ENCODE measurements at regions not wholly inside any gene's neighbourhood (a gene's known extent, or its start where the extent isn't known, plus 50 kb on each side); places are given as distances from the start of the nearest gene placed in this dataset.
A peak's percentile ranks its signal among the peaks of the same experiment; 100 is the strongest.

DNA sequence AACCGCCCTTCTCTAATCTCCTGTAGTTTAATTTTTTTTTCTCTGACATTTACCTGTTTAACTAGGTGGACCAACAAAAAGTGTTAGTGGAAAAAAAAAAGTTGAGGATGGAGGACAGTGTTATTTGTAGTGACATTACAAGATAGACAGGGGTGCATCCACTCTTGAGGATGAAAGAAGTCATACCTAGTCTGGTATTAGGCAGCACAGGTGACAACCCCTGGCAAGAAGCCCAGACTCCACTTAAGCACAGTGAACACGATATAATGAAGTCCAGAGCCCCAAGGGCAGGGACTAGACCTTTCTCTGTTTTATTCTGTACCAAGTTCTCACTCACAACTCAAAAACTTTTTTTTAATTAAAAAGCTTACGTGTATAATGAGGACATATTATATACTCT lies 268.4 kb downstream of the GPR37 start:
- DNase-seq (ENCODE audit: low read depth), result no peak

GRCh38 chr7:124489925-124490324 lies 275.7 kb downstream of the GPR37 start:
- DNase-seq (ENCODE audit: low read depth), result no peak

GRCh38 chr7:124489082-124489819 lies 276.3 kb downstream of the GPR37 start:
- DNase-seq (ENCODE audit: low read depth), result no peak

- no peak for DNase-seq (ENCODE audit: low read depth)
Measured at GRCh38 chr7:124482229-124482628, 283.4 kb downstream of the GPR37 start.

DNA sequence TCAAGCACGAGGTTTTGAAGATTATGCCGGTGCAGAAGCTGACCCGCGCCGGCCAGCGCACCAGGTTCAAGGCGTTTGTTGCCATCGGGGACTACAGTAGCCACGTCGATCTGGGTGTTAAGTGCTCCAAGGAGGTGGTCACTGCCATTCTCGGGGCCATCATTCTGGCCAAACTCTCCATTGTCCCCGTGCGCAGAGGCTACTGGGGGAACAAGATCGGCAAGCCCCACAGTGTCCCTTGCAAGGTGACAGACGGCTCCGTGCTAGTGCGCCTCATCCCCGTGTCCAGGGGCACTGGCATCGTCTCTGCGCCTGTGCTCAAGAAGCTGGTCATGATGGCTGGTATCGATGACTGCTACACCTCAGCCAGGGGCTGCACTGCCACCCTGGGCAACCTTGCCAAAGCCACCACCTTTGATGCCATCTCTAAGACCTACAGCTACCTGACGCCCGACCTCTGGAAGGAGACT lies 284.7 kb downstream of the GPR37 start:
- no peak for DNase-seq (ENCODE audit: low read depth)

GRCh38 chr7:124480036-124480820 lies 285.4 kb downstream of the GPR37 start:
- no peak for DNase-seq (ENCODE audit: low read depth)

DNA sequence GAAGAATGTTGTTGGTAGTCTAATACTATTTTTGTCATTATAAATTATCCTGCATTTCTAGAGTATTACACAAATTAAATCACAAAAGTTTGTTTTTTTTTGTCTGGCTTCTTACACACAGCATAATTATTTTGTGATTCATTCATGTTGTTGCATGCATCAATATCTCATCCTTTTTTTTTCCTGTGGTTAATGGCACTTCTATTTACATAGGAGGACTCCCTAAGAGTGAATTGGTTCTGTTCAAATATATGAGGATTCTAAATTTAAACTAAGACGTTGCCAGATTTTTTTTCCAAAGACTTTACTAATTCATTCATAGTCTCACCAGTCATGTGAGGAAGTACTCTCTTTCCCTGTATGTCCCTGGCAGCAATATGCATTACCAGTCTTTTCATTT lies 303.3 kb downstream of the GPR37 start:
- peak; percentile 55 for DNase-seq (ENCODE audit: low read depth)

GRCh38 chr7:124460555-124460954 lies 305.0 kb downstream of the GPR37 start:
- DNase-seq (ENCODE audit: low read depth), result no peak

GRCh38 chr7:124460056-124460450 lies 305.5 kb downstream of the GPR37 start:
- DNase-seq (ENCODE audit: low read depth), result no peak

- no peak for DNase-seq (ENCODE audit: low read depth)
Measured at GRCh38 chr7:124459101-124460055, 306.2 kb downstream of the GPR37 start.

GRCh38 chr7:124457841-124458240 lies 307.8 kb downstream of the GPR37 start:
- DNase-seq (ENCODE audit: low read depth), result peak; percentile 41

- no peak for DNase-seq (ENCODE audit: low read depth)
Measured at GRCh38 chr7:124456286-124456685, 309.3 kb downstream of the GPR37 start.

DNA sequence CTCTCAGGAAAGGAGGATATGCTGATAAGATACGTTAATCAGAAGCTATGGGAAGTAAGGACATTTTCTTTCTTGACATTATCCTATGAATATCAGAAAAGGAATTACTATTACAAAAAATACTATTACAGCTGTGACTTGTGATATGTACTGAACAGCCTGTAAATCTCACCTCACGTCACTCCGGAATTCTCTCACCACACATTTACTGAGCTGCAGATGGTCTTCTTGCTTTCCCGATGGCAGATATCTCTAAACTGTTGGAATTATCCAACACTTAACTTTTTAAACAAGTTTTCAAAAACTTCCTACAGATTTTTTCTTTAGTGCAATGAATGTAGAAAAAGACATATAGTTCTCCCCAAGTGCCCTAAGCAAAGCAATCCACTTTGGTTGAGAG lies 313.4 kb downstream of the GPR37 start:
- no peak for DNase-seq (ENCODE audit: low read depth)

- DNase-seq (ENCODE audit: low read depth), result no peak
Measured at GRCh38 chr7:124449896-124450295, 315.7 kb downstream of the GPR37 start.

DNA sequence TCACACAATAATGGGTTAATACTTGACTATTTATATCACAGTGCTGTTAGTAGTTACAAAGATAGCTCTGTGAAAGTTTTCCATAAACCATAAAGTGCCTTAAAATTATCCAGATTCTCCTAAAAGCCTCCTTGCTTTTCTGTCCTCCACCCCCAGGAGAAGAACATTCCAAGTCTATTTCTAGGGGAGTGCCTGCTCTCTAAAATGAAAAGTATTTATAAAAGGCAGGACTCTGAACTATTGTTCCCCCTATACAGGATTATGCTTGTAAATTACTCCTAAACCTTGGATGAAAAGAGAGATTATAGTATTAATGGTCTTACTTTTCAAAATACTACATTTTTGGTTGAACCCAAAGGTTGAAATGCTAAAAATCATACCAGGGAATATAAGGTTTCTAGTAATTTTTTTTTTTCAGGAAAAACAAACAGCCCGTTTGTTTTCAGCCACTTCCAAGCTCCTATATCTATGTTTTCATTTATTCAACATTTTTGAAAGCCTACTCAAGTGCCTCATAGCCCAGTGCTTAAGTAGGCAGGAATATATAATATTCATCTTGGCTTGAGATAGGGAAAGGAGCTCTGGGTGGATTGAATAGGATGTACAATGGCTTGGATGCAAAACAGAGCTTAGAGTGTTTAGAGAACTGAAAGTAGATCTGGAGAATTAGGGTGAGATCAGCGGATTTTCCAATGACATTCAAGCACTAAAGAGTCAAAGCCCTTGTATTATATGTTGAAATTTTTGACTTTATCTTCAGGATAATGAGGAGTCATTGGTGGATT lies 320.7 kb downstream of the GPR37 start:
- DNase-seq (ENCODE audit: low read depth), result no peak

DNA sequence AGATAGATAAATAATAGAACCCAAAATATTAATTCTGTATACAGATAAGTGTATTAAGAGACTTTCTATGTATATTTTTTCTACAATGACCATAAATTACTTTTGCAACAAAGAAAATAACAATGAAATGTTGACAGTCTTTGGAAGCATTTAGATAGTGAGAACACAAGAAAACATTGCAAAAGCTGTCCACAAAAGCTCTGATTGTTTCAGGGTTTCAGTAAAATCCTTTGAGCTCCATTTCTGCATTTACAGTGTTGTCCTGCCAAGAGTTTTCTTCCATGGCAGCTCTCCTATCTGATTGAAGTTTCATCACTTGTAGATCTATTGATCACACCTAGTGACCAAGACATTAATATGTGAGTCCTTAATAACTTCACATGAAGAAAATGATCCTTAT lies 321.8 kb downstream of the GPR37 start:
- no peak for DNase-seq (ENCODE audit: low read depth)

- DNase-seq (ENCODE audit: low read depth), result no peak
Measured at GRCh38 chr7:124440081-124440480, 325.5 kb downstream of the GPR37 start.

- DNase-seq (ENCODE audit: low read depth), result no peak
Measured at GRCh38 chr7:124432009-124432578, 333.5 kb downstream of the GPR37 start.

GRCh38 chr7:124429923-124430322 lies 335.7 kb downstream of the GPR37 start:
- no peak for DNase-seq (ENCODE audit: low read depth)

DNA sequence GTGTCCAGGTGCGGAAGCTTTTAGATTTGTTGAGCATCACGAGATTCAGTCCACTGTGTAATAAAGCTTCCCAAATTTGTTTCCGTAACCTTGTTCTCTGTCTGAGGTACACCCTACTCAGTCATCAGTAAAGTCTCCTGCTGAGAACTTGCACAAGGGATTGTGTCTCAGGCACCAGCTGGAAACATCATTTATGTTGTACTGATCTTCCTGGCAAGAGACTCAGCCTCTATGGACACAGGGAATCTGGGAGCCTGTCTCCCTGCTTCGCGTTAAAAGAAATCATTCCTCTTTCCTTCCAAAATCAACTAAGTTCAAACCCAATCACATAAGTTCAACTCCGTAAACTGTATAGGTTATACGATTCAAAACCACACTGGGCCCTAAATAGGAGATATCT lies 336.8 kb downstream of the GPR37 start:
- DNase-seq (ENCODE audit: low read depth), result no peak
